BE2C (cell line): ENCODE measurements at regions not wholly inside any gene's neighbourhood (a gene's known extent, or its start where the extent isn't known, plus 50 kb on each side); places are given as distances from the start of the nearest gene placed in this dataset.

Source experiments
- DNase-seq: peaks from one replicate; pipeline ENCODE4 v3.0.0-alpha.2; 2020
- H3K27me3 ChIP-seq: fragments of 250-450 bp; sonication (Bioruptor Pico); 2 replicates; pipeline ENCODE4 v1.5.1; 2020; ENCODE audit warnings: mild to moderate bottlenecking
- H3K36me3 ChIP-seq: fragments of 250-450 bp; sonication (Bioruptor Pico); 2 replicates; pipeline ENCODE4 v1.5.1; 2020; ENCODE audit warnings: mild to moderate bottlenecking
- H3K4me1 ChIP-seq: fragments of 250-450 bp; sonication (Bioruptor Pico); 2 replicates; pipeline ENCODE4 v1.5.1; 2020
- H3K4me3 ChIP-seq: 2 replicates; pipeline ENCODE4 v1.5.1; 2011; ENCODE audit warnings: low read depth, low read length
- H3K9me3 ChIP-seq: fragments of 250-450 bp; sonication (Bioruptor Pico); 2 replicates; pipeline ENCODE4 v1.5.1; 2020
- CTCF ChIP-seq: IDR thresholded peaks from 2 replicates; pipeline ENCODE4 v1.5.1; 2012; ENCODE audit warnings: mild to moderate bottlenecking, low read depth, low read length

- no peak overlapping the region for H3K4me3 ChIP-seq
- H3K36me3 ChIP-seq, result no peaks in the 10 kb centered on the region
- H3K27me3 ChIP-seq, result no peaks in the 10 kb centered on the region
- DNase-seq, result no peak
- H3K4me1 ChIP-seq, result peaks cover 29% of the 10 kb centered on the region
- no peaks in the 10 kb centered on the region for H3K9me3 ChIP-seq
- TF ChIP-seq CTCF, result no peak
These were observed 366.2 kb downstream of the FBXW7 start for GRCh38 chr4:152169683-152170082.

- peaks cover 29% of the 10 kb centered on the region for H3K4me1 ChIP-seq
- H3K4me3 ChIP-seq, result no peak overlapping the region
- no peaks in the 10 kb centered on the region for H3K9me3 ChIP-seq
- no peaks in the 10 kb centered on the region for H3K36me3 ChIP-seq
- TF ChIP-seq CTCF, result no peak
- DNase-seq, result no peak
- H3K27me3 ChIP-seq, result no peaks in the 10 kb centered on the region
These were observed 366.8 kb downstream of the FBXW7 start for GRCh38 chr4:152168987-152169616.

GRCh38 chr4:152166567-152166966, 369.3 kb downstream of the FBXW7 start:
- DNase-seq, result no peak

GRCh38 chr4:152165846-152166245, 370.0 kb downstream of the FBXW7 start:
- Histone ChIP-seq H3K9me3 (no peaks in the 10 kb centered on the region), H3K4me3 (no peak overlapping the region), H3K36me3 (no peaks in the 10 kb centered on the region), H3K4me1 (peaks cover 22% of the 10 kb centered on the region), H3K27me3 (no peaks in the 10 kb centered on the region)
- TF ChIP-seq CTCF, result no peak
- no peak for DNase-seq

More at GRCh38 chr4:152166567-152166966, 369.3 kb downstream of the FBXW7 start:
- no peaks in the 10 kb centered on the region for H3K27me3 ChIP-seq
- H3K9me3 ChIP-seq, result no peaks in the 10 kb centered on the region
- no peak overlapping the region for H3K4me3 ChIP-seq
- TF ChIP-seq CTCF, result no peak
- H3K4me1 ChIP-seq, result peaks cover 27% of the 10 kb centered on the region
- no peaks in the 10 kb centered on the region for H3K36me3 ChIP-seq

GRCh38 chr4:152165146-152165545, 370.7 kb downstream of the FBXW7 start:
- Histone ChIP-seq H3K4me1 (peaks cover 15% of the 10 kb centered on the region), H3K27me3 (no peaks in the 10 kb centered on the region), H3K4me3 (no peak overlapping the region), H3K9me3 (no peaks in the 10 kb centered on the region), H3K36me3 (no peaks in the 10 kb centered on the region)
- DNase-seq, result no peak
- no peak for TF ChIP-seq CTCF

GRCh38 chr4:152164561-152164960, 371.3 kb downstream of the FBXW7 start:
- DNase-seq, result no peak
- Histone ChIP-seq H3K27me3 (no peaks in the 10 kb centered on the region), H3K4me1 (peaks cover 13% of the 10 kb centered on the region), H3K4me3 (no peak overlapping the region), H3K36me3 (no peaks in the 10 kb centered on the region), H3K9me3 (no peaks in the 10 kb centered on the region)
- TF ChIP-seq CTCF, result no peak
